ENCODE measurements at regions not wholly inside any gene's neighbourhood (a gene's known extent, or its start where the extent isn't known, plus 50 kb on each side); places are given as distances from the start of the nearest gene placed in this dataset.

DNA sequence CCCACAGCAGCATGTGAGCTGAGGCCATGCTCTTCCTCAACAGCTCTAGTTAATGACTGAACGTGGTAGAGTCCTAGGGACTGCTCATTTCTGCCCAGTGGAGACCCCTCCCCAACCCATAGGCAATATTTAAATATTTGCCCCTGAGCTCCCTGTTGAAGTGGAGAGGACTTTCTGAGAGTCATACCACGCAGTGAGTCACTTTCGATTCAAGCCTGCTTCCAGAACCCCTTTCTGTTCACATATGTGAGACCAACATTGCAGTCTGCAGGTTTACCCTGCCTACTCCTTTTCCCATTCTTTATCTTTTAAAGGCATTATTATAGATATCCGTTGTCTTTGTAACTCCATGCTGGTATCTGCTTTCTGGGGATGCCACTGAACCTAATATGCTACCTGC, 946.3 kb downstream of the JRKL start:
- no peak for TF ChIP-seq FOXA1 (IDR thresholded peaks at IDR 0.05)
- no peak for TF ChIP-seq TARDBP (IDR thresholded peaks at IDR 0.05)
- TF ChIP-seq CTBP1 (IDR thresholded peaks at IDR 0.05; ENCODE audit: borderline replicate concordance): no peak
